Astrocyte of the cerebellum (primary cell): ENCODE measurements at regions not wholly inside any gene's neighbourhood (a gene's known extent, or its start where the extent isn't known, plus 50 kb on each side); places are given as distances from the start of the nearest gene placed in this dataset.

Source experiments
- DNase-seq: peaks from one replicate; pipeline ENCODE4 v3.0.0-alpha.2; 2011; ENCODE audit warnings: low read depth
- H3K4me3 ChIP-seq: 2 replicates; pipeline ENCODE4 v1.5.1; 2011; ENCODE audit warnings: mild to moderate bottlenecking, low read depth, low read length, moderate library complexity
- CTCF ChIP-seq: IDR thresholded peaks from 2 replicates; pipeline ENCODE4 v1.5.1; 2012; ENCODE audit warnings: low read length, low read depth, moderate library complexity, mild to moderate bottlenecking; ENCODE audit errors: missing control alignments
- in situ Hi-C: cut with HindIII; loops from 2 replicates; pipeline ENCODE4 v1.10.0; 2017; ENCODE audit warnings: low sequenced_read_pairs

GRCh38 chr13:58633226-58633625, 1001.7 kb downstream of the PCDH17 start:
- DNase-seq = no peak
- no peak overlapping the region for H3K4me3 ChIP-seq
- in situ Hi-C loops = no loop called here
- TF ChIP-seq CTCF = no peak

GRCh38 chr13:58655086-58655485, 1023.5 kb downstream of the PCDH17 start:
- in situ Hi-C loops = no loop called here
- no peak overlapping the region for H3K4me3 ChIP-seq
- DNase-seq = no peak
- TF ChIP-seq CTCF = no peak

- in situ Hi-C loops = no loop called here
Measured at GRCh38 chr13:58660826-58661225, 1029.3 kb downstream of the PCDH17 start.

GRCh38 chr13:58666331-58666730, 1034.8 kb downstream of the PCDH17 start:
- in situ Hi-C loops = no loop called here
- no peak overlapping the region for H3K4me3 ChIP-seq
- no peak for TF ChIP-seq CTCF
- DNase-seq = no peak

More at GRCh38 chr13:58660826-58661225, 1029.3 kb downstream of the PCDH17 start:
- no peak overlapping the region for H3K4me3 ChIP-seq
- no peak for TF ChIP-seq CTCF
- DNase-seq = no peak

GRCh38 chr13:58667096-58667495, 1035.6 kb downstream of the PCDH17 start:
- TF ChIP-seq CTCF = no peak
- no peak for DNase-seq
- in situ Hi-C loops = no loop called here
- no peak overlapping the region for H3K4me3 ChIP-seq

- H3K4me3 ChIP-seq = no peak overlapping the region
- no peak for DNase-seq
- TF ChIP-seq CTCF = no peak
- in situ Hi-C loops = no loop called here
Measured at GRCh38 chr13:58680115-58680514, 1048.6 kb downstream of the PCDH17 start.

- in situ Hi-C loops = no loop called here
- DNase-seq = no peak
- no peak overlapping the region for H3K4me3 ChIP-seq
- no peak for TF ChIP-seq CTCF
Measured at GRCh38 chr13:58682616-58683015, 1051.1 kb downstream of the PCDH17 start.
